GM18867 (cell line): ENCODE measurements at regions not wholly inside any gene's neighbourhood (a gene's known extent, or its start where the extent isn't known, plus 50 kb on each side); places are given as distances from the start of the nearest gene placed in this dataset.
"Not testable (repeated sequence)": the region's sequence is repeated elsewhere in the genome, so short reads cannot be mapped to it uniquely, and the experiment has no call there.

ENCODE experiments used
- ATAC-seq: cut with Tn5 transposase; IDR thresholded peaks from one replicate; pipeline ENCODE4 v1.9.1; 2021; ENCODE audit warnings: mild to moderate bottlenecking, moderate library complexity; ENCODE audit not compliant: unreplicated experiment

DNA sequence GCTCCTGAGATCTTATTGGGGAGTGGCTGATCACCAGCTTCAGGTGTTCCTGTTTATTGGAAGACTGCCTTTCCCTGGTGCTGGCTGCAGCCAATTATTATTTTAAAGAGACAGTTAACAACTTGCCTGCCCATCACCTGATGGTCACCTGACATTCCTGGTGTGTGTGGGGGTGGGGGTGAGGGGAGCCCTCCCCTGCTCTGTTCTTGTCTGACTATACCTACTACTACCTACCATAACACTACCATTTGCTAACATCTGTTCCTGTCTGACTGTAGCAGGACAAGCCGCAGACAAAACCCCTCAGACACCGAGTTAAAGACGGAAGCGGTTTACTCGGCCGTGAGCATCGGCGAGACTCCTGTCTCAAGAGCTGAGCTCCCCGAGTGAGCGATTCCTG, 54.9 kb upstream of the NBPF3 start:
- no peak for ATAC-seq

DNA sequence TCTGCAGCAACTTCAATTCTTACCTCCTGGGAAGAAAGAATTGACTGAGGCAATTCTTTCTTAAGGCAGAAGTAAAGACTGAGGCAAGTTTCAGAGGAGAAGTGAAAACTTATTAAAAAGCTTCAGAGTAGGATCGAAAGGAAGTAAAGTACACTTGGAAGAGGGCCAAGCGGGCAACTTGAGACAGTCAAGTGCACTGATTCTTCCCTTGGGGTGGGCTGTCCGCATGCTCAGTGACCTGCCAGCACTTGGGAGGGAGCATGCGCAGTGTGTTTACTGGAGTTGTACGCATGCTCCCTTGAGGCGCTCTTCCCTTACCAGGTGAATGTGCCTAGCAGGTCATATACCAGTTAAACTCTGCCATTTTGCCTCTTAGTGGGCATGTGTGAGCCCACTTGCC, 55.3 kb upstream of the NBPF3 start:
- no peak for ATAC-seq

DNA sequence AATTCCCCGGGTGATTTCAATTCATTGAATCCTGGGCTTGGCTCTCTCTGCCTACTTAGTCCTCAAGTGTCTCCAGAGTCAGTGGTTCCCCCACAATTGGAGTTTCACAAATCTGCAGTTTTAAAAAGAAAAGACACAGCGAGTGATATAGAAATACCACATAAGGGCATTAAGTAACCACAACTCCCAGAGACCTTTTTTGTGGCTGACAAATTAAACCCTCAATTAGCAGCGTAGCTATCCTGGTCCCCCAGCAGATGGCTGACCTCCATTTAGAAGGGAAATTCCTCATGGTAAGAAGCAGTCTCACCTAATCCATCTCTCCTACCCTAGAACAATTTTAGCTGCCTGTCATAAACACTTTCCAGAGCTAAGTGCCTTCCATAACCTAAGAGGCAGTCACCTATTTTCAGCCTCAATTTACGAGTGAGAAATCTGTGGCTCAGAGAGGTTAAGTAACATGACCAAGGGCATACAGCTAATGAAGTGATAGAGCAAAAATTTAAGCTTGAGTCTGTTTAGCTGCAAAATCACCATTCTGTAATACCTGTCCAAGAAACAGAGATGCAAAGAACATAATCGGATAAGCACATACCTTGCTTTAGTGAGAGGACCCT, 56.0 kb upstream of the NBPF3 start:
- ATAC-seq: no peak

DNA sequence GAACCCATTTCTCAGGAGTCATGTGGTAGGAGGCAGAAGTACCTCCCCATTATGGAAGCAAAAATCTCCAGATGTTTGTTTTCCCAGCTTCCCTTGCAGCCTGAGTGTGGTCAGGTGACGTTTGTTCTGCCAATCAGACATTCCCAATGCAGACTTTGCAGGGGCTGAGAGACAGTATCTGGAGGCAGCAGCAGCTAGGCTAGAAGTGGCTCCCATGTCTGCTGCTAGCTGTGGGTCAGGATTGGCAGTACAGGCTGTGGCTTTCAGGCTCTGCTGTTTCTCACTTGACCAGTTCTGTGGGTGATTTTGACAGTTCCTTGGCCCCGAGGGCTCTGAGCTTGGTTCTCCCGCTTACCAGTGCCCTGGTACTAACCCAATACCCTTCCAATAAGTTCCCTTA, 58.6 kb upstream of the NBPF3 start:
- no peak for ATAC-seq

DNA sequence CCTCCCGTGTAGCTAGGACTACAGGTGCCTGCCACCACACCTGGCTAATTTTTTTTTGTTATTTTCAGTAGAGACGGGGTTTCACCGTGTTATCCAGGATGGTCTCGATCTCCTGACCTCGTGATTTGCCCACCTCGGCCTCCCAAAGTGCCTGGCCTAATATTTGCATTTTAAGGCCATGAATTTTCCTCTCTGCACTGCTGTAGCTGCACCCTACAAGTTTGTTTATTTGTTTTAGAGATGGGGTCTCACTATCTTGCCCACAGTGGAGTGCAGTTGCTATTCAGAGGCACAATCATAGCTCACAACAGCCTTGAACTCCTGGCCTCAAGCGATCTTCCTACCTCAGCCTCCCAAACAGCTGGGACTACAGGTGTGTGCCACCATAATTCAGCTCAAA, 59.8 kb upstream of the NBPF3 start:
- not testable (repeated sequence) for ATAC-seq

DNA sequence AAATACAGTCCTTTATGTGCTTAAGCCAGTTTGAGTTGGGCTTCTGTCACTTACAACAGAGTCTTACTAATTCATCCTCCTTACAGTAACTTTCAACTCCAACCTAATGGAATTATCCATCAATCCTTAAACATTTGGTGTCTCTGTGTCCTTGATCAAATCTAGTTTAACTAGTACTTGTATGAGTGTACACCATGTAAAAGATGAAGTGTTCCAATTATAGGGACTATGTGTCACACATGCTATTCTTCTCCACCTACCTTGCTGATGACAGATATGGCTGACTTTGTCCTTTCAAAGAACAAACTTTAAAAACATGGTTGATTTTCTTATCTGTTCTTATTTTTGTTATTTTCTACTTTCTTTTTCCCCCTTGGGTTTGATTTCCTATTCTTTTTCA, 60.4 kb upstream of the NBPF3 start:
- ATAC-seq: no peak

DNA sequence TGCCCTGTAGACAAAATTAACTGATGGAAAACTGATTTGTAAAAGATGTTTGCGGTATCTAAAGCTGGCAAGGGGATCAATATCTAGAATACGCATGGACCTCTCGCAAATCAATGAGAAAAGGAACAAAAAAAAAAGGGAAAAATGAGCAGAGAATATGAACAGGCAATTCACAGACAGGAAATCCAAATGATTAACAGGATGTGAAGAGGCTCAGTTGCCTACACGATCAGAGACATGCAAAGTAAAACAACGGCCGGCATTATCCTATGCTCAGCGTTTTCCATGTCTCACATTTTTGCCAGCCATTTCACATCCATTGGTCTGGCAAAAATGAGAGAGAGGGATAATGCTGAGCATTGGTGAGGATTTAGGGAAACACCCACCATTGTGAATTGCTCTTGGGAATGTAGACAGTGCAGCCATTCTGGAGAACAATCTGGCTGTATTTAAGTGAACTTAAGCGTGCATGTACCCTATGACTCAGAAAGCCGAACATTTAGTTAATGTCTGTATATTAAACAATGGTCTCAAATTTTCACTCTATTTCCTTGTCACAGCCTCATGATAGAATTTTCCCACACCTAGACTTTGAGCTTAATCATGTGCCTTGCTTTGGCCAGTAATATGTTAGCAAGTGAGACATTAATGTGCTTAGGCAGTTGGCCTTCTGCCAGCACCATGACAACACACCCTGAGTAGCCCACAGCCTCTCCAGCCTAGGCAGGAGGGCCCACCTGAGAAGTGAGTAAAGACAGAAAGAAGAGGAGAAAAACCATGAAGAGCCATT, 61.0 kb upstream of the NBPF3 start:
- ATAC-seq: no peak

DNA sequence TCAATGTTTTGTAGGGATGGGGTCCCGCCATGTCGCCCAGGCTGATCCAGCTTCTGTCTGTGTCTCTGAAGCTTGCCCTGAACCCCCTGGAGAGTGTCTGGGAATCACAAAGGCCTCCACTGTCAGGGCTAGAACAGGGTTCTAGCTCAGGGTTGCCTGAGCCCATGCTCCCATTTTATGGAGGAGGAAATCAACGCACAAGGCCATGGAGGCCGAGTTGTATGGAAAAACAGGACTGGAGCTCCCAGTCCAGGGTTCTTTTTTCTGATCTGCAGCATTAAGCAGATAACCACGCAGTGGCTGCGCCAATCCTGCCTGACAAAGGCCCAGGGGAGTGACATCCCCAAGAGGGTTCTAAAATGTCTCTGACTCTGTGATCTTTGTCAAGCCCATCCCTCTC, 67.6 kb upstream of the NBPF3 start:
- no peak for ATAC-seq

DNA sequence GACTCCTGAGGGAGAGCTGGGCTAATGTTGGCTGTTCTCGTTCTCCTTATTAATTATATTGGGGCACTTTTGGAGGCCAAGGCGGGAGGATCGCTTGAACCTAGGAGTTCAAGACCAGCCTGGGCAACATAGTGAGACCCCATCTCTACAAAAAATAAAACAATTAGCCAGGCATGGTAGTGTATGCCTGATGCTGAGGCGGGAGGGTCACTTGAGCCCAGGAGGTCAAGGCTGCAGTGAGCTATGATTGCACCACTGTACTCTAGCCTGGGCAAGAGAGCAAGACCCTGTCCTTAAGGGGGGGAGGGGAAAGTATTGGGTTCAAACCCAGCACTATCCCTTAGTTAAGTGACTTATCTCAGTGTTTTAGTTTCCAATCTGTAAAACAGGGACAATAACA, 70.0 kb upstream of the NBPF3 start:
- ATAC-seq: no peak

DNA sequence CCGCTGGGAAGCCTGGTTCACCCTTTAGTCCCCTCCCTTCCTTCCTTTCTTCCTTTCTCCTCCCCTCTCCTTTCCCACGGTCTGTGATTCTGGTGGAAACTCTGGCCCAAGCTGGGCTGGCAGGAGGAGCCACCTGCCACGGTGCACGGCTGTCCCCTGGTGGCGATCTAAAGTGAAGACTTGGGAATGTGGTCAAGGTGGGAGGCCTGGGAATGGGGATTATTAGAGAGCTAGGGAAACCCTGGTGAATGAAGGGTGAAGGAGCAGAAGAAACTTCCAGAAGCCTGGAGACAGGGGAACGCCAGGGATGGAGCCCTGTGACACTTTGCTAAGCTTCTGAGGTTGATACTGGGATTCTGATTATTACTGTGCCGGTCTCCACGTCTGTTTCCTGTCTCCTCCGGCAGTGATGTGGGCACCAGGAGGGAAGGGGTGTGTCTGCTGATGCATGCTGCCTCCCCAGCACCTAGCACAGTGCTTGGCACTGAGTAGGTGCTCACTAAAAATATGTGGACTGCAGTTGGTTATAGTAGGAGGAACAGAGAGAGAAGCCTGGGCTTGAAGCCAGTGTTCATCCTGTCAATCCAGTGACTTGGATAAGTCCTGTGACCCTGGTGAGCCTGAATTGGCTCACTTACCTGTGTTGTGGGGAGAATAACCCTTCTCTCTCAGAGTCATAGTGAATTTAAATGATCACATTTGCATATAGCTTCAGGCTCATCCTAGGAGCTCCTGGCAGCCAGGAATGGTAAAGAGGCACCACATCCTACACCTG, 71.2 kb upstream of the NBPF3 start:
- no peak for ATAC-seq

DNA sequence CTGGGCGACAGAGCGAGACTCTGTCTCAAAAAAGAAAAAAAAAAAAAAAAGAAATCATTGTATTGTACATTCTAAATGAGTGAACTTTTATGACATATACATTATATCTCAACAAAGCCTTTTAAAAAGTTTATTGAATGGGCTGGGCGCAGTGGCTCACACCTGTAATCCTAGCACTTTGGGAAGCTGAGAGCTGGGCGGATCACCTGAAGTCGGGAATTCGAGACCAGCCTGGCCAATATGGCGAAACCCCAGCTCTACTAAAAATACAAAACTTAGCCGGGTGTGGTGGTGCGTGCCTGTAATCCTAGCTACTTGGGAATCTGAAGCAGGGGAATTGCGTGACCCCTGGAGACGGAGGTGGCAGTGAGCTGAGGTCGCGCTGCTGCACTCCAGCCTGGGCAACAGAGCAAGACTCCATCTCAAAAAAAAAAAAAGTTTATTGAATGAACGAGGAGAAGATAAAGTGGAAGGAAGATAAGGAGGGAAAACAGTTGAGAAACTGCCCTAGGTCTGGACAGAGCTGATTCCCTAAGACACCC, 71.9 kb upstream of the NBPF3 start:
- not testable (repeated sequence) for ATAC-seq

DNA sequence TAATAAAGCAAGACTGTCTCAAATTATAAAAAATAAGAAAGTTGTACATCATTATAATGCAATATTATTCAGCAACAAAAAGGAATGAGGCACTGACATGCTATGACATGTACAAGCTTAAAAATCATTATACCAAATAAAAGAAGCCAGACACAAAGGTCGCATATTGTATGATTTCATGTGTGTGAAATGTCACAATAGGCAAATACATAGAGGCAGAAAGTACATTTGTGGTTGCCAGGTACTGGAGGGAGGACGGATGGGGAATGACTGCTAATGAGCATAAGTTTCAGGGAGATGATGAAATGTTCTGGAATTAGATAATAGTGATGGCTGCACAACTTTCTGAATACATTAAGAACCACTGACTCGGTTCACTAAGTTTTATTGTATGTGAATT, 73.6 kb upstream of the NBPF3 start:
- ATAC-seq: no peak

DNA sequence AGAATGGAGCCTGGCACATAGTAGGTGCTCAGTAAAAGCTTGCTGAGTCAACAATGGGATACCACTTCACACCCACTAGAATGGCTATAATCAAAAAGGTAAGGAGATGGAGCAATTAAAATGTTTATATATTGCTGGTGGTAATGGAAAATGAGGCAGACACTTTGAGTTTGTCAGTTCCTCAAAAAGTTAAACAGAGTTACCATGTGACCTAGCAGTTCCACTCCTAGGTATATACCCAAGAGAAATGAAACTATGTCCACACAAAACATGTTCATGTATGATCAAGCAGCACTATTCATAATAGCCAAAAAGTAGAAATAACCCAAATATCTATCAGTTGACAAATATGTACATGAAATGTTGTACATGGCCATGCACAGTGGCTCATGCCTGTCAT, 74.8 kb upstream of the ECE1 start:
- ATAC-seq: no peak

DNA sequence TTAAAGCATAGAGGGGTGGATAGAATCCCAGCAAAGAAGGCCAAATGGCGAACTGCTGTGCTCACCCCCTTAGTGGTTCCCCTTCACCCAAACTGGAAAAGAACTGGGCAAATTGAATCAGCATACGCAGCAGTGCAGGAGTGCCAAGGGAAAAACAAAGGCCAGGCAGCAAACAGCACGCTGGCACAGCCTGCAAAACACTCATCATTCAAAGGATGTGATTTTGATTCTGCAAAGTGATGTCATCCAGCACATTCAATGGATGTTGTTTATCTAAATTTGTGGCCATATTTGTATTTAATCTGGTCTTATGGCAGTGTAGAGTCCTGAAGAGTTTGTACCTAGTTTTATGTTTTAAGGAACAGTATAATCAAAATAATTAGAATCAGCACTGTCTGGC, 71.8 kb upstream of the ECE1 start:
- no peak for ATAC-seq

DNA sequence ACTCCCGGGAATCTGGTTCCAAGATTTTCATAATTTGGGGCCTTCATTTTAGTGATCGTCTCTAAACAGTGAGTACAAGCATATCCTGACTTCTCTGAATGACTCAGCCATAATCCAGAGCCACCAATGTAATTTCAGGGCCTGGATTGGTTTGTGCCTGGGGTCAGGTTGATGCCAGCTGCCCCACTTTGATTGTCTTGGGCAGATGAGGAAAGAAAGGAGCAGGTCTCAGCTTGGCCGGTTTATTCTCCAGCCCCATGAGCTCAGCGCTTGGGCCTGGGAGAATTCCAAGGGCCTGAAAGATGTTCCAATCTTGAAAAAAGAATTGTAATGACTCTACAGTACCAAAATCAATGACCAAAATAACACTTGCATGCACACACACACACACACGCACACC, 71.2 kb upstream of the ECE1 start:
- no peak for ATAC-seq

DNA sequence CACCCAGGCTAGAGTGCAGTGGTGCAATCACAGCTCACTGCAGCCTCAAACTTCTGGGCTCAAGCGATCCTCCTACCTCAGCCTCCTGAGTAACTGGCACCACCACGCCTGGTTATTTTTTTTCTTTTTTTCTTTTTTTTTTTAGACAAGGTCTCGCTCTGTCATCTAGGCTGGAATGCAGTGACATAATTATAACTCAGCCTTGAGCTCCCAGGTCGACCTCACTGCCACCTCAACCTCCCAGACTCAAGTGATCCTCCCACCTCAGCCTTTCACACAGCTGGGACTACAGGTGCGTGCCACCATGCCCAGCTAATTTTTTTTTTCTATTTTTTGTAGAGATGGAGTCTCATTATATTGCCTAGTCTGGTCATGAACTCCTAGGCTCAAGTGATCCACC, 66.9 kb upstream of the ECE1 start:
- ATAC-seq: no peak

DNA sequence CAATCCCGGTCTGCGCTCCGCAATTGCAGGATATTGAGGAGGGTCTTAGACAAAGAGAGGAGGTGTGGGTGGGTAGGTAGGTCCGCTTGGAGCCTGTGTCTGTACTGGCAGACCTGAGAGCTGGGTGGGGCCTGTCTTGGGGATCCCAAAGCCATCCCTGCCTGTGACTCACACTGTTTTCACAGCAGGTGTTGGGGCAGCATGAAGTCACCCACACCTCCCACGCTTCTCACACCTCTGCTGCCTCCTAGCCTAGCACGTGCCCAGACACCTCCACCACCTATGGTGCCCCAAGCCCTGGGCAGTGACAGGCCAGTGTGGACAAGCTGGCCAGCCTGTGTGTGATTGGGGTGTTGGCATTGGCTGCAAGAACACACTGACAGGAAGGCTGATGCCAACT, 65.7 kb upstream of the ECE1 start:
- no peak for ATAC-seq

DNA sequence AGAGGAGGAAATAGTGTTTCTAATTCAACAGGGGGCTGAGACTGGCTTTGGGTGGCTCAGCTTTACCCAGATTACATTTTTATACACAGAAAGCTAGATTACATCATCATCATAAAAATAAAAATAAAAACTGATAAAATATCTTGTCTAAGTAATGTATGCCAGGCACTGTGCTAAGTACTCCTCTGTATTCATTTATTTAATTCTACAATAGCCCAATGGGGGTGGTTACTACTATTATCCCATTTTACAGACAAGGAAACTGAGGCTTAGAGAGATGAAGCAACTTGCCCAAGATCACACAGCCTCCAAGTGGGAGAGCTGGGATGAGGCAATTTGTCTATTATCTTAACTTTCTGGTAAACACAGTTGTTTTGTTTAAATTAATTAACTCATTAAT, 62.3 kb upstream of the ECE1 start:
- no peak for ATAC-seq

DNA sequence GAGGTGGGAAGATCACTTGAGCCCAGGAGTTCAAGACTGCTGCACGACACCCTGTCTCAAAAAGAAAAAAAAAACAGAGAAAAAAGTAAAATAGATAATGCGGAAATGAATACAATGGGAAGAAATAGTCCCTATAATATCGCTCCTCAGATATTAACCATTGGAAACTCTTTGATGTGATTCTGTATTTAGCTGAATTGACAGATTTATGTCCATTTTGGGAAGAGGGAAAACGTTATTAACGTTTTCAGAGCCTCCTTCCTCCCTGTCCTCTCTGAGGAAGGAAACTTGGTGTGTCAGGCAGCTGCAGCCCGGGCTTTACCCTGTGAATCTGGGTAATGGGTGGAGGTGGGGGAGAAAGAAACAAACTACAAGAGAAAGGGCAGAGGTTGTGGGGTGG, 61.6 kb upstream of the ECE1 start:
- no peak for ATAC-seq

DNA sequence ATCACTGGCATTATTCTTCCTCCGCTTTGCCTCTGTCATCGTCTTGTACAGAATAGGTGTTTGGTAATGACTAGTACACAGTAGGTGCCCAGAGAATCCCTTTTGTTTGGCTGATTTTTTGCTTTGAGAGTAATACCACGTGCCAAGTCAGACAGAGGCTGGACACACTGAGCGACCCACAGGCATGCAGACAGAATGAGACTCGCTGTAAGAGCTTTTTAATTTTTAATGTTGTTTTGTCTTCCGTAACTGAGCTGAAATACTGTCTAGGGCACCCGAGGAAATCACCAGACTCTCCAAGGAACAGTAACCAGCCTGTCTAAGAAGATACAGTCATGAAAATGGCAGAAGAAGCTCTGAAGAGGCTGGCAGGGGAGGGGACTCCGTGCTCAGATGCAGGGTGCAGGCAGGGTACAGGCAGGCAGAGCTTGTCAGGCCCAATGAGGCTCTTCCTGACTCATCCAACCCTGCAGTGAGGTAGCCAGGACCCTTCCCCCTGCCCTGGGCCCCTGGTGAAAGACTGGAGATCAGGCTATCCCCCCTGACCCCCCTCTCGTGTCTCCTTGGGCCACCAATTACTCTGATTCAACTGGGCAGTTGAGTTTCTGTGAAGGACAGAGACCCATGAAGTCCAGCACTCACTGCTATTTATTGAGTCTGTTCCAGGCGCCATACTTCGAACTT, 60.1 kb upstream of the ECE1 start:
- no peak for ATAC-seq

DNA sequence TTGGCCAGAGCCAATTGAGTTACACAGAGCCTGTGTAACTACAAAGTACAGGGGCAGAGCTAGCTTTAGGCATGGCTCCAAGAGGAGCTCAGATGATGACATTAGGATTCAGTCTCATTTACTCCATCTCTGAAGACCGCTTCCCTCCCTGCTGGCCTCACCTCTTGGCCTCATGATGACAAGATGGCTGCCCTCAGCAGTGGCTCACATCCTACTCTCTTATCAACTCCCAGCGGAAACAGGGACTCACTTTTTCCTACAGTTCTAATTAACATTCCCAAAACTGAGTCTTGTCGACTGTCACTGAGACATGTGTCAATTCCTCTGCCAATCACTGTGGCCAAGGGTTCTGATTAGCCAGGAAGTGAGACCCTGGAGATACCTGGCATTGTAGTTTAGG, 59.4 kb upstream of the ECE1 start:
- no peak for ATAC-seq
